Osteoblast (primary cell): ENCODE measurements at regions not wholly inside any gene's neighbourhood (a gene's known extent, or its start where the extent isn't known, plus 50 kb on each side); places are given as distances from the start of the nearest gene placed in this dataset.
"Not testable (repeated sequence)": the region's sequence is repeated elsewhere in the genome, so short reads cannot be mapped to it uniquely, and the experiment has no call there.

Experiments
- DNase-seq: peaks from one replicate; pipeline ENCODE4 v3.0.0; 2011; ENCODE audit warnings: low spot score, mixed read lengths; ENCODE audit not compliant: insufficient read length; ENCODE audit errors: missing footprints
- H2AFZ ChIP-seq: 2 replicates; pipeline ENCODE4 v1.6.0; 2011; ENCODE audit warnings: mild to moderate bottlenecking, low read length
- H3K27ac ChIP-seq: 2 replicates; pipeline ENCODE4 v1.5.1; 2011; ENCODE audit warnings: mild to moderate bottlenecking, low read depth, low read length, moderate library complexity
- H3K27me3 ChIP-seq: 2 replicates; pipeline ENCODE4 v1.6.0; 2012; ENCODE audit warnings: mild to moderate bottlenecking, control low read depth, inconsistent platforms, low read length, moderate library complexity; ENCODE audit not compliant: insufficient read depth
- H3K36me3 ChIP-seq: 2 replicates; pipeline ENCODE4 v1.5.1; 2011; ENCODE audit warnings: mild to moderate bottlenecking, low read length, control low read depth, moderate library complexity; ENCODE audit not compliant: insufficient read depth
- H3K4me1 ChIP-seq: 2 replicates; pipeline ENCODE4 v1.5.1; 2011; ENCODE audit warnings: mild to moderate bottlenecking, low read length, control low read depth, moderate library complexity; ENCODE audit not compliant: insufficient read depth
- H3K4me2 ChIP-seq: 2 replicates; pipeline ENCODE4 v1.6.0; 2011; ENCODE audit warnings: mild to moderate bottlenecking, low read length; ENCODE audit not compliant: insufficient read depth
- H3K4me3 ChIP-seq: fragments of 200-600 bp; sonication (generic); 3 replicates; pipeline ENCODE4 v1.5.1; 2012; ENCODE audit warnings: mild to moderate bottlenecking, low read length, inconsistent platforms; ENCODE audit not compliant: insufficient read depth
- H3K79me2 ChIP-seq: 2 replicates; pipeline ENCODE4 v1.6.0; 2012; ENCODE audit warnings: mild to moderate bottlenecking, low read length, control low read depth, inconsistent platforms; ENCODE audit not compliant: insufficient read depth
- H3K9me3 ChIP-seq: 2 replicates; pipeline ENCODE4 v1.5.1; 2011; ENCODE audit warnings: low read depth, low read length, control low read depth
- H4K20me1 ChIP-seq: 2 replicates; pipeline ENCODE4 v1.6.0; 2012; ENCODE audit warnings: mild to moderate bottlenecking, low read length, control low read depth; ENCODE audit not compliant: insufficient read depth
- CTCF ChIP-seq: IDR thresholded peaks from 2 replicates; pipeline ENCODE4 v1.5.1; 2011; ENCODE audit warnings: mild to moderate bottlenecking, low read depth, low read length, moderate library complexity; ENCODE audit errors: extremely low read depth

GRCh38 chr5:3153226-3153858 lies 401.9 kb upstream of the IRX2 start:
- no peak for TF ChIP-seq CTCF
- H3K27me3 ChIP-seq, result no peaks in the 10 kb centered on the region
- H3K36me3 ChIP-seq, result no peaks in the 10 kb centered on the region
- no peak overlapping the region for H3K27ac ChIP-seq
- H3K9me3 ChIP-seq, result peaks cover 3% of the 10 kb centered on the region
- H3K4me1 ChIP-seq, result no peaks in the 10 kb centered on the region
- H4K20me1 ChIP-seq, result no peaks in the 10 kb centered on the region
- H3K4me2 ChIP-seq, result no peak overlapping the region
- H3K4me3 ChIP-seq, result no peak overlapping the region
- no peak for DNase-seq
- H2AFZ ChIP-seq, result no peak overlapping the region
- no peaks in the 10 kb centered on the region for H3K79me2 ChIP-seq

GRCh38 chr5:3149899-3150298 lies 398.4 kb upstream of the IRX2 start:
- no peak for TF ChIP-seq CTCF
- DNase-seq, result no peak
- Histone ChIP-seq H3K27ac (no peak overlapping the region), H3K9me3 (no peaks in the 10 kb centered on the region), H3K36me3 (no peaks in the 10 kb centered on the region), H3K4me3 (no peak overlapping the region), H3K4me1 (no peaks in the 10 kb centered on the region), H3K4me2 (no peak overlapping the region), H3K27me3 (no peaks in the 10 kb centered on the region), H2AFZ (no peak overlapping the region), H3K79me2 (no peaks in the 10 kb centered on the region), H4K20me1 (no peaks in the 10 kb centered on the region)

GRCh38 chr5:3147405-3147804 lies 395.9 kb upstream of the IRX2 start:
- not testable (repeated sequence) for H3K27ac ChIP-seq, H3K4me2 ChIP-seq, DNase-seq, H3K4me3 ChIP-seq, H3K36me3 ChIP-seq, H4K20me1 ChIP-seq, H3K4me1 ChIP-seq, H3K27me3 ChIP-seq, H2AFZ ChIP-seq, H3K79me2 ChIP-seq, H3K9me3 ChIP-seq

GRCh38 chr5:3145641-3146040 lies 394.2 kb upstream of the IRX2 start:
- no peak for TF ChIP-seq CTCF
- no peak overlapping the region for H3K27ac ChIP-seq
- DNase-seq, result no peak
- no peaks in the 10 kb centered on the region for H3K36me3 ChIP-seq
- H3K9me3 ChIP-seq, result no peaks in the 10 kb centered on the region
- H3K4me3 ChIP-seq, result no peak overlapping the region
- no peak overlapping the region for H3K4me2 ChIP-seq
- no peaks in the 10 kb centered on the region for H4K20me1 ChIP-seq
- no peaks in the 10 kb centered on the region for H3K4me1 ChIP-seq
- H3K27me3 ChIP-seq, result no peaks in the 10 kb centered on the region
- H2AFZ ChIP-seq, result no peak overlapping the region
- no peaks in the 10 kb centered on the region for H3K79me2 ChIP-seq
